GM23338 (cell line): ENCODE measurements at regions not wholly inside any gene's neighbourhood (a gene's known extent, or its start where the extent isn't known, plus 50 kb on each side); places are given as distances from the start of the nearest gene placed in this dataset.

Source experiments
- ATAC-seq: fragments of 200-7000 bp; cut with Tn5 transposase; 3 replicates; pipeline ENCODE4 v1.9.1; 2020
- DNase-seq: peaks from one replicate; pipeline ENCODE4 v3.0.0-alpha.2; 2015; ENCODE audit warnings: low spot score
- H2AFZ ChIP-seq: fragments of 200-600 bp; sonication (generic); 2 replicates; pipeline ENCODE4 v1.8.0; 2016; ENCODE audit warnings: antibody characterized with exemption, mild to moderate bottlenecking, moderate library complexity
- H3F3A ChIP-seq: fragments of 200-600 bp; sonication (generic); replicated peaks from 2 replicates; pipeline ENCODE4 v1.8.0; 2017; ENCODE audit warnings: antibody characterized with exemption, mixed run types, low read depth
- H3K27ac ChIP-seq: fragments of 200-600 bp; sonication (generic); 2 replicates; pipeline ENCODE4 v1.6.1; 2016; ENCODE audit warnings: low read depth
- H3K27me3 ChIP-seq: fragments of 200-600 bp; sonication (generic); 2 replicates; pipeline ENCODE4 v1.8.0; 2016; ENCODE audit warnings: mild to moderate bottlenecking, mixed run types, moderate library complexity; ENCODE audit not compliant: insufficient read depth
- H3K36me3 ChIP-seq: fragments of 200-600 bp; sonication (generic); 2 replicates; pipeline ENCODE4 v1.8.0; 2016; ENCODE audit warnings: mild to moderate bottlenecking; ENCODE audit not compliant: insufficient read depth
- H3K4me1 ChIP-seq: fragments of 200-600 bp; sonication (generic); 2 replicates; pipeline ENCODE4 v1.8.0; 2016; ENCODE audit warnings: mild to moderate bottlenecking, moderate library complexity; ENCODE audit not compliant: insufficient read depth
- H3K4me2 ChIP-seq: fragments of 200-600 bp; sonication (generic); 2 replicates; pipeline ENCODE4 v1.7.1; 2017; ENCODE audit warnings: mixed run types
- H3K4me3 ChIP-seq: fragments of 200-600 bp; sonication (generic); 2 replicates; pipeline ENCODE4 v1.6.1; 2016; ENCODE audit warnings: mixed run types
- H3K79me2 ChIP-seq: fragments of 200-600 bp; sonication (generic); replicated peaks from 2 replicates; pipeline ENCODE4 v1.8.0; 2017; ENCODE audit warnings: mild to moderate bottlenecking; ENCODE audit not compliant: insufficient read depth
- H3K9me2 ChIP-seq: fragments of 200-600 bp; sonication (generic); 2 replicates; pipeline ENCODE4 v1.8.0; 2017; ENCODE audit not compliant: insufficient read depth
- H4K20me1 ChIP-seq: fragments of 200-600 bp; sonication (generic); replicated peaks from 2 replicates; pipeline ENCODE4 v1.8.0; 2017; ENCODE audit warnings: mild to moderate bottlenecking; ENCODE audit not compliant: insufficient read depth
- H3K27ac Mint-ChIP-seq: 2 replicates; pipeline ENCODE4 v1.8.0; 2020; ENCODE audit warnings: inconsistent platforms, mild to moderate bottlenecking, moderate library complexity, mixed read lengths
- H3K27me3 Mint-ChIP-seq: 3 replicates; pipeline ENCODE4 v1.8.0; 2022; ENCODE audit warnings: low read depth, mild to moderate bottlenecking, moderate library complexity, mixed read lengths, inconsistent platforms; ENCODE audit not compliant: insufficient read depth, poor library complexity
- H3K36me3 Mint-ChIP-seq: 3 replicates; pipeline ENCODE4 v1.8.0; 2021; ENCODE audit warnings: low read depth, mild to moderate bottlenecking, inconsistent platforms, moderate library complexity, mixed read lengths
- H3K4me1 Mint-ChIP-seq: 3 replicates; pipeline ENCODE4 v1.8.0; 2020; ENCODE audit warnings: mild to moderate bottlenecking, inconsistent platforms, mixed read lengths
- H3K4me3 Mint-ChIP-seq: 3 replicates; pipeline ENCODE4 v1.8.0; 2021; ENCODE audit warnings: moderate library complexity, mild to moderate bottlenecking, inconsistent platforms, mixed read lengths
- H3K9me3 Mint-ChIP-seq: 3 replicates; pipeline ENCODE4 v1.8.0; 2020; ENCODE audit warnings: moderate library complexity, mild to moderate bottlenecking, inconsistent platforms, mixed read lengths
- CREB1 ChIP-seq: fragments of 250-450 bp; sonication (Bioruptor Pico); IDR thresholded peaks from 2 replicates; pipeline ENCODE4 v1.5.0; 2020; ENCODE audit warnings: low read depth, mild to moderate bottlenecking, moderate library complexity
- EZH2 ChIP-seq: fragments of 200-600 bp; sonication (generic); IDR thresholded peaks from one replicate; pipeline ENCODE4 v1.8.0; 2017; ENCODE audit warnings: antibody characterized with exemption, mild to moderate bottlenecking, low read depth; ENCODE audit not compliant: unreplicated experiment
- EZH2phosphoT487 ChIP-seq: fragments of 200-600 bp; sonication (generic); IDR thresholded peaks from one replicate; pipeline ENCODE4 v1.8.1; 2018; ENCODE audit warnings: antibody characterized with exemption; ENCODE audit not compliant: unreplicated experiment
- NANOG ChIP-seq: IDR thresholded peaks from 2 replicates; pipeline ENCODE4 v1.6.1; 2016; ENCODE audit warnings: antibody characterized with exemption, borderline replicate concordance
- POLR2AphosphoS5 ChIP-seq: IDR thresholded peaks from 2 replicates; pipeline ENCODE4 v1.6.1; 2016; ENCODE audit warnings: antibody characterized with exemption, low read depth
- STAT1 ChIP-seq: IDR thresholded peaks from one replicate; pipeline ENCODE4 v1.6.1; 2016; ENCODE audit warnings: antibody characterized with exemption; ENCODE audit not compliant: unreplicated experiment
- ZNF114 ChIP-seq: fragments of 250-450 bp; sonication (Bioruptor Pico); IDR thresholded peaks from 2 replicates; pipeline ENCODE4 v1.5.0; 2020; ENCODE audit warnings: mild to moderate bottlenecking, moderate library complexity
- ZNF331 ChIP-seq: fragments of 250-450 bp; sonication (Bioruptor Pico); IDR thresholded peaks from 2 replicates; pipeline ENCODE4 v1.5.0; 2020; ENCODE audit warnings: low read depth, mild to moderate bottlenecking, moderate library complexity
- TF ChIP-seq, protein P1 (sequence below): IDR thresholded peaks from one replicate; pipeline ENCODE4 v1.6.1; 2018; ENCODE audit warnings: antibody characterized with exemption; ENCODE audit not compliant: unreplicated experiment
- TF ChIP-seq, protein P2 (sequence below): fragments of 250-450 bp; sonication (Bioruptor Pico); IDR thresholded peaks from 2 replicates; pipeline ENCODE4 v1.5.0; 2020; ENCODE audit warnings: mild to moderate bottlenecking, moderate library complexity

DNA sequence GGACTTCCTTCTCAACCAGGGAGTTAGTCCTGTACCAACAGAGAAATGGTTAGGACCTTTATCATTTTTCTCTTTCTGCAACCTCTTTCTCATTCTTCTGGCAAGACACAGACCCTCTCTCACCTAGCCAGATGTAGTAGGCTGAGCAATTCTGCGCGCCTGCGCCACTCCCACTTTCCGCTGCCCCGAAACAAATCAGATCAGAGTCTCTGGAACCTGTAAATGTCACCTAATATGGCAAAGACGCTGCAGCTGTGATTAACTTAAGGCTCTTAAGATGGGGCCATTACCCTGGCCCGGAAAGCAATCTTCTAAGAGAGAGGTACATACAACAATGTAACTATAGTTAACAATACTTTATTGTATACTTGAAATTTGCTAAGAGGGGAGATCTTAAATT is 94.3 kb upstream of the ASIC2 start:
- H3K4me2 ChIP-seq, result no peak overlapping the region; the same call in 1 of the 2 replicates
- no peaks in the 10 kb centered on the region for H4K20me1 ChIP-seq
- H3K4me1 ChIP-seq, result peaks cover 5% of the 10 kb centered on the region; the same call in 1 of the 2 replicates
- no peaks in the 10 kb centered on the region for H3F3A ChIP-seq
- DNase-seq (no peak), ATAC-seq (no peak)
- Mint-ChIP-seq H3K4me1 (peaks cover 17% of the 10 kb centered on the region), H3K27me3 (peaks cover 2% of the 10 kb centered on the region), H3K9me3 (no peaks in the 10 kb centered on the region), H3K4me3 (no peak overlapping the region), H3K36me3 (no peaks in the 10 kb centered on the region), H3K27ac (no peak overlapping the region)
- H3K4me3 ChIP-seq, result no peak overlapping the region
- no peaks in the 10 kb centered on the region for H3K79me2 ChIP-seq
- no peak for TF ChIP-seq ZNF331
- TF ChIP-seq STAT1, result no peak
- TF ChIP-seq, protein P1, sequence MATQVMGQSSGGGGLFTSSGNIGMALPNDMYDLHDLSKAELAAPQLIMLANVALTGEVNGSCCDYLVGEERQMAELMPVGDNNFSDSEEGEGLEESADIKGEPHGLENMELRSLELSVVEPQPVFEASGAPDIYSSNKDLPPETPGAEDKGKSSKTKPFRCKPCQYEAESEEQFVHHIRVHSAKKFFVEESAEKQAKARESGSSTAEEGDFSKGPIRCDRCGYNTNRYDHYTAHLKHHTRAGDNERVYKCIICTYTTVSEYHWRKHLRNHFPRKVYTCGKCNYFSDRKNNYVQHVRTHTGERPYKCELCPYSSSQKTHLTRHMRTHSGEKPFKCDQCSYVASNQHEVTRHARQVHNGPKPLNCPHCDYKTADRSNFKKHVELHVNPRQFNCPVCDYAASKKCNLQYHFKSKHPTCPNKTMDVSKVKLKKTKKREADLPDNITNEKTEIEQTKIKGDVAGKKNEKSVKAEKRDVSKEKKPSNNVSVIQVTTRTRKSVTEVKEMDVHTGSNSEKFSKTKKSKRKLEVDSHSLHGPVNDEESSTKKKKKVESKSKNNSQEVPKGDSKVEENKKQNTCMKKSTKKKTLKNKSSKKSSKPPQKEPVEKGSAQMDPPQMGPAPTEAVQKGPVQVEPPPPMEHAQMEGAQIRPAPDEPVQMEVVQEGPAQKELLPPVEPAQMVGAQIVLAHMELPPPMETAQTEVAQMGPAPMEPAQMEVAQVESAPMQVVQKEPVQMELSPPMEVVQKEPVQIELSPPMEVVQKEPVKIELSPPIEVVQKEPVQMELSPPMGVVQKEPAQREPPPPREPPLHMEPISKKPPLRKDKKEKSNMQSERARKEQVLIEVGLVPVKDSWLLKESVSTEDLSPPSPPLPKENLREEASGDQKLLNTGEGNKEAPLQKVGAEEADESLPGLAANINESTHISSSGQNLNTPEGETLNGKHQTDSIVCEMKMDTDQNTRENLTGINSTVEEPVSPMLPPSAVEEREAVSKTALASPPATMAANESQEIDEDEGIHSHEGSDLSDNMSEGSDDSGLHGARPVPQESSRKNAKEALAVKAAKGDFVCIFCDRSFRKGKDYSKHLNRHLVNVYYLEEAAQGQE, result no peak
- no peak for TF ChIP-seq EZH2phosphoT487
- TF ChIP-seq NANOG, result no peak
- TF ChIP-seq CREB1 (CRISPR knock-in tag), result no peak
- no peak for TF ChIP-seq POLR2AphosphoS5
- TF ChIP-seq EZH2, result no peak
- no peak for TF ChIP-seq ZNF114 (CRISPR knock-in tag)
- TF ChIP-seq, protein P2, sequence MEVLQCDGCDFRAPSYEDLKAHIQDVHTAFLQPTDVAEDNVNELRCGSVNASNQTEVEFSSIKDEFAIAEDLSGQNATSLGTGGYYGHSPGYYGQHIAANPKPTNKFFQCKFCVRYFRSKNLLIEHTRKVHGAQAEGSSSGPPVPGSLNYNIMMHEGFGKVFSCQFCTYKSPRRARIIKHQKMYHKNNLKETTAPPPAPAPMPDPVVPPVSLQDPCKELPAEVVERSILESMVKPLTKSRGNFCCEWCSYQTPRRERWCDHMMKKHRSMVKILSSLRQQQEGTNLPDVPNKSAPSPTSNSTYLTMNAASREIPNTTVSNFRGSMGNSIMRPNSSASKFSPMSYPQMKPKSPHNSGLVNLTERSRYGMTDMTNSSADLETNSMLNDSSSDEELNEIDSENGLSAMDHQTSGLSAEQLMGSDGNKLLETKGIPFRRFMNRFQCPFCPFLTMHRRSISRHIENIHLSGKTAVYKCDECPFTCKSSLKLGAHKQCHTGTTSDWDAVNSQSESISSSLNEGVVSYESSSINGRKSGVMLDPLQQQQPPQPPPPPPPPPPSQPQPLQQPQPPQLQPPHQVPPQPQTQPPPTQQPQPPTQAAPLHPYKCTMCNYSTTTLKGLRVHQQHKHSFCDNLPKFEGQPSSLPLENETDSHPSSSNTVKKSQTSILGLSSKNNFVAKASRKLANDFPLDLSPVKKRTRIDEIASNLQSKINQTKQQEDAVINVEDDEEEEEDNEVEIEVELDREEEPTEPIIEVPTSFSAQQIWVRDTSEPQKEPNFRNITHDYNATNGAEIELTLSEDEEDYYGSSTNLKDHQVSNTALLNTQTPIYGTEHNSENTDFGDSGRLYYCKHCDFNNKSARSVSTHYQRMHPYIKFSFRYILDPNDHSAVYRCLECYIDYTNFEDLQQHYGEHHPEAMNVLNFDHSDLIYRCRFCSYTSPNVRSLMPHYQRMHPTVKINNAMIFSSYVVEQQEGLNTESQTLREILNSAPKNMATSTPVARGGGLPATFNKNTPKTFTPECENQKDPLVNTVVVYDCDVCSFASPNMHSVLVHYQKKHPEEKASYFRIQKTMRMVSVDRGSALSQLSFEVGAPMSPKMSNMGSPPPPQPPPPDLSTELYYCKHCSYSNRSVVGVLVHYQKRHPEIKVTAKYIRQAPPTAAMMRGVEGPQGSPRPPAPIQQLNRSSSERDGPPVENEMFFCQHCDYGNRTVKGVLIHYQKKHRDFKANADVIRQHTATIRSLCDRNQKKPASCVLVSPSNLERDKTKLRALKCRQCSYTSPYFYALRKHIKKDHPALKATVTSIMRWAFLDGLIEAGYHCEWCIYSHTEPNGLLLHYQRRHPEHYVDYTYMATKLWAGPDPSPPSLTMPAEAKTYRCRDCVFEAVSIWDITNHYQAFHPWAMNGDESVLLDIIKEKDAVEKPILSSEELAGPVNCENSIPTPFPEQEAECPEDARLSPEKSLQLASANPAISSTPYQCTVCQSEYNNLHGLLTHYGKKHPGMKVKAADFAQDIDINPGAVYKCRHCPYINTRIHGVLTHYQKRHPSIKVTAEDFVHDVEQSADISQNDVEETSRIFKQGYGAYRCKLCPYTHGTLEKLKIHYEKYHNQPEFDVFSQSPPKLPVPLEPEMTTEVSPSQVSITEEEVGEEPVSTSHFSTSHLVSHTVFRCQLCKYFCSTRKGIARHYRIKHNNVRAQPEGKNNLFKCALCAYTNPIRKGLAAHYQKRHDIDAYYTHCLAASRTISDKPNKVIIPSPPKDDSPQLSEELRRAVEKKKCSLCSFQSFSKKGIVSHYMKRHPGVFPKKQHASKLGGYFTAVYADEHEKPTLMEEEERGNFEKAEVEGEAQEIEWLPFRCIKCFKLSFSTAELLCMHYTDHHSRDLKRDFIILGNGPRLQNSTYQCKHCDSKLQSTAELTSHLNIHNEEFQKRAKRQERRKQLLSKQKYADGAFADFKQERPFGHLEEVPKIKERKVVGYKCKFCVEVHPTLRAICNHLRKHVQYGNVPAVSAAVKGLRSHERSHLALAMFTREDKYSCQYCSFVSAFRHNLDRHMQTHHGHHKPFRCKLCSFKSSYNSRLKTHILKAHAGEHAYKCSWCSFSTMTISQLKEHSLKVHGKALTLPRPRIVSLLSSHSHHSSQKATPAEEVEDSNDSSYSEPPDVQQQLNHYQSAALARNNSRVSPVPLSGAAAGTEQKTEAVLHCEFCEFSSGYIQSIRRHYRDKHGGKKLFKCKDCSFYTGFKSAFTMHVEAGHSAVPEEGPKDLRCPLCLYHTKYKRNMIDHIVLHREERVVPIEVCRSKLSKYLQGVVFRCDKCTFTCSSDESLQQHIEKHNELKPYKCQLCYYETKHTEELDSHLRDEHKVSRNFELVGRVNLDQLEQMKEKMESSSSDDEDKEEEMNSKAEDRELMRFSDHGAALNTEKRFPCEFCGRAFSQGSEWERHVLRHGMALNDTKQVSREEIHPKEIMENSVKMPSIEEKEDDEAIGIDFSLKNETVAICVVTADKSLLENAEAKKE (CRISPR knock-in tag), result no peak
- no peaks in the 10 kb centered on the region for H3K36me3 ChIP-seq
- H2AFZ ChIP-seq, result no peak overlapping the region; the same call in 1 of the 2 replicates
- H3K9me2 ChIP-seq, result 0 out of 2 replicates have a peak, but pooled peaks cover 4% of the 10 kb centered on the region
- no peaks in the 10 kb centered on the region for H3K27me3 ChIP-seq
- no peak overlapping the region for H3K27ac ChIP-seq
